Naive thymus-derived CD4-positive, alpha-beta T cell (primary cell): ENCODE measurements at regions not wholly inside any gene's neighbourhood (a gene's known extent, or its start where the extent isn't known, plus 50 kb on each side); places are given as distances from the start of the nearest gene placed in this dataset.
"Not testable (repeated sequence)": the region's sequence is repeated elsewhere in the genome, so short reads cannot be mapped to it uniquely, and the experiment has no call there.

ENCODE experiments used
- ATAC-seq: fragments of 150-1000 bp; cut with Tn5 transposase; 2 replicates; pipeline ENCODE4 v1.10.0; 2021; ENCODE audit warnings: mild to moderate bottlenecking, moderate library complexity
- CTCF ChIA-PET: fragments of 350-600 bp; sonication (Branson Sonifier 250); formaldehyde crosslinking; loops from one replicate; lab custom pipeline; 2021; ENCODE audit warnings: antibody characterized with exemption; lab: Charles Lee
- POLR2A ChIA-PET: fragments of 350-600 bp; sonication (Branson Sonifier 250); formaldehyde crosslinking; loops from one replicate; lab custom pipeline; 2021; ENCODE audit warnings: antibody characterized with exemption, inconsistent platforms; lab: Charles Lee
- DNase-seq, 9 donors: peaks; one replicate each; pipeline versions ENCODE4 v3.0.0 to v3.0.0-alpha.2; 2020 to 2022; ENCODE audit warnings: mixed read lengths in 1 of 9
- H3K27ac ChIP-seq: one replicate; pipeline ENCODE4 v1.7.0; 2013; ENCODE audit warnings: mild to moderate bottlenecking, low read depth, low read length, moderate library complexity
- H3K27me3 ChIP-seq, 2 donors: one replicate each; pipeline ENCODE4 v1.7.0; 2013; ENCODE audit warnings: low read length in 2 of 2, mild to moderate bottlenecking in 2 of 2, moderate library complexity in 2 of 2; ENCODE audit not compliant: control insufficient read depth in 2 of 2, insufficient read depth in 2 of 2
- H3K36me3 ChIP-seq, 3 experiments: 1 replicate in 2 of 3; 2 replicates in 1 of 3; pipeline ENCODE4 v1.7.0; 2013; ENCODE audit warnings: low read length in 3 of 3, mild to moderate bottlenecking in 3 of 3, moderate library complexity in 1 of 3; ENCODE audit not compliant: insufficient read depth in 3 of 3, control insufficient read depth in 2 of 3
- H3K4me1 ChIP-seq, 2 donors: one replicate each; pipeline ENCODE4 v1.7.0; 2013; ENCODE audit warnings: low read length in 2 of 2, mild to moderate bottlenecking in 2 of 2, moderate library complexity in 1 of 2; ENCODE audit not compliant: control insufficient read depth in 2 of 2, insufficient read depth in 2 of 2
- H3K4me3 ChIP-seq: 2 replicates; pipeline ENCODE4 v1.7.0; 2013; ENCODE audit warnings: mild to moderate bottlenecking, low read length
- H3K9me3 ChIP-seq, 3 experiments: 1 replicate in 2 of 3; 2 replicates in 1 of 3; pipeline ENCODE4 v1.7.0; 2013; ENCODE audit warnings: low read length in 3 of 3; ENCODE audit not compliant: control insufficient read depth in 2 of 3
- H3K27ac Mint-ChIP-seq, 9 donors: one replicate each; pipeline ENCODE4 v1.8.0; 2020 to 2022; ENCODE audit warnings: mixed read lengths in 9 of 9, mild to moderate bottlenecking in 8 of 9, moderate library complexity in 5 of 9, inconsistent platforms in 2 of 9
- H3K27me3 Mint-ChIP-seq, 5 donors: one replicate each; pipeline ENCODE4 v1.8.0; 2021 to 2022; ENCODE audit warnings: mixed read lengths in 5 of 5, mild to moderate bottlenecking in 1 of 5
- H3K36me3 Mint-ChIP-seq, 5 donors: one replicate each; pipeline ENCODE4 v1.8.0; 2020 to 2022; ENCODE audit warnings: mixed read lengths in 5 of 5, mild to moderate bottlenecking in 3 of 5, inconsistent platforms in 1 of 5
- H3K4me1 Mint-ChIP-seq, 7 donors: one replicate each; pipeline ENCODE4 v1.8.0; 2020 to 2022; ENCODE audit warnings: mixed read lengths in 7 of 7, mild to moderate bottlenecking in 3 of 7, inconsistent platforms in 1 of 7
- H3K4me3 Mint-ChIP-seq, 10 donors: one replicate each; pipeline ENCODE4 v1.8.0; 2020 to 2022; ENCODE audit warnings: mild to moderate bottlenecking in 10 of 10, mixed read lengths in 10 of 10, moderate library complexity in 6 of 10, inconsistent platforms in 2 of 10
- H3K9me3 Mint-ChIP-seq, 11 donors: one replicate each; pipeline ENCODE4 v1.8.0; 2020 to 2022; ENCODE audit warnings: mixed read lengths in 11 of 11, mild to moderate bottlenecking in 4 of 11, inconsistent platforms in 1 of 11, moderate library complexity in 1 of 11
- intact Hi-C, 2 donors: fragments of 100-400 bp; cut with micrococcal nuclease; formaldehyde crosslinking; loops; one replicate each; pipeline ENCODE4 v1.15.1; 2023

DNA sequence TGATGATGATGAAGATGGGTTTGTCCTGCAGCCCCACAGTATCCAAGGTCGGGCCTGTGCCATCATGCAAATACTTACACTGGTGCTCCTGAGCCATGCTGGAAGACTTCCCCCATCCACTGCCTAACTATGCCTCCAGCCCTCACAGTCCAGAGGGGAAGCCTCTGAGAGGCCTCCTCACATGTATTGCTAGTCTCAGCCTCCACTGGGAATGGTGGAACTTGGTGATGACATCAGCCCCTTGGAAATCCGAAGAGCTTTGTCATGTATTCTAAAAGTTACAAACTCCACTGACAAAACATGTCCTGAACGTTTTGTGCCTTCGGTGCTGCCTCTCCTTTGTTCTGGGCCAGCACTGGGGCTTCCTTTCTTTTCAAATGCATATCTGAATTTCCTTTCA, 61.1 kb upstream of the DMRTB1 start:
- H3K4me3 ChIP-seq: no peak overlapping the region
- no peak for DNase-seq
- Mint-ChIP-seq H3K27ac (peak overlapping the region in 1 of 9 donors; percentile 31), H3K27me3 (peaks cover 0 to 14% (median 0%) of the 10 kb centered on the region in 5 donors), H3K36me3 (no peaks in the 10 kb centered on the region), H3K4me3 (no peak overlapping the region), H3K4me1 (peaks cover 0 to 6% (median 0%) of the 10 kb centered on the region in 7 donors), H3K9me3 (no peaks in the 10 kb centered on the region)
- intact Hi-C loops: no loop called here
- H3K4me1 ChIP-seq: no peaks in the 10 kb centered on the region
- ChIA-PET POLR2A (no interaction called here), CTCF (no interaction called here)
- no peak overlapping the region for H3K27ac ChIP-seq
- no peaks in the 10 kb centered on the region for H3K27me3 ChIP-seq
- H3K36me3 ChIP-seq: no peaks in the 10 kb centered on the region
- ATAC-seq: no peak
- no peaks in the 10 kb centered on the region for H3K9me3 ChIP-seq

- CTCF ChIA-PET: no interaction called here
- Mint-ChIP-seq H3K27ac (no peak overlapping the region), H3K4me3 (no peak overlapping the region), H3K4me1 (no peaks in the 10 kb centered on the region), H3K36me3 (no peaks in the 10 kb centered on the region), H3K9me3 (no peaks in the 10 kb centered on the region), H3K27me3 (peaks cover 0 to 14% (median 0%) of the 10 kb centered on the region in 5 donors)
- no peaks in the 10 kb centered on the region for H3K9me3 ChIP-seq
- no peaks in the 10 kb centered on the region for H3K27me3 ChIP-seq
- no peak overlapping the region for H3K4me3 ChIP-seq
- no peaks in the 10 kb centered on the region for H3K4me1 ChIP-seq
- intact Hi-C loops: no loop called here
- no peaks in the 10 kb centered on the region for H3K36me3 ChIP-seq
- no peak overlapping the region for H3K27ac ChIP-seq
- ATAC-seq (no peak), DNase-seq (no peak)
- POLR2A ChIA-PET: no interaction called here
These were observed 60.4 kb upstream of the DMRTB1 start for GRCh38 chr1:53398576-53399365.

DNA sequence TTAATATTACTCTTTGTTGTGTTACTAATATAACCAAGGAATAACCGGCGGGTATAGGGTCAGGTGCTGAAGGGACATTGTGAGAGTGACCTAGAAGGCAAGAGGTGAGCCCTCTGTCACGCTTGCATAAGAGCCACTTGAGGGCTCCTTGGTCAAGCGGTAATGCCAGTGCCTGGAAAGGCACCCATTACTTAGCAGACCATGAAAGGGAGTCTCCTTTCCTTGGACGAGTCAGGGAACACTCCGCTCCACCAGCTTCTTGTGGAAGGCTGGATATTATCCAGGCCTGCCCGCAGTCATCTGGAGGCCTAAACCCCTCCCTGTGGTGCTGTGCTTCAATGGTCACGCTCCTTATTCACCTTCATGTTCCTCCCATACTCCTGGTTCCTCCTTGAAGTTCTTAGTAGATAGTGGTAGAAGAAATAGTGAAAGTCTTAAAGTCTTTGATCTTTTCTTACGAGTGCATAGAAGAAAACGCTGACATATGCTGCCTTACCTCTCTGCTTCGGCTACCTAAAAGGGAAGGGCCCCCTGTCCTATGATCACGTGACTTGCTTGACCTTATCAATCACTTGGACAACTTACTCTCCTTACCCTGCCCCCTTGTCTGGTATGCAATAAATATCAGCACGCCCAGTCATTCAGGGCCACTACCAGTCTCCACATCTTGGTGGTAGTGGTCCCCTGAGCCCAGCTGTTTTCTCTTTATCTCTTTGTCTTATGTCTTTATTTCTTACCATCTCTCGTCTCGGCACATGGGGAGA, 59.6 kb upstream of the DMRTB1 start:
- H3K4me1 ChIP-seq, H3K27me3 ChIP-seq, H3K4me3 Mint-ChIP-seq, CTCF ChIA-PET, ATAC-seq, H3K36me3 Mint-ChIP-seq, H3K9me3 Mint-ChIP-seq, H3K36me3 ChIP-seq, H3K27ac ChIP-seq, H3K4me3 ChIP-seq, H3K4me1 Mint-ChIP-seq, DNase-seq, intact Hi-C loops, POLR2A ChIA-PET, H3K27ac Mint-ChIP-seq, H3K9me3 ChIP-seq: not testable (repeated sequence)
- peaks cover 0 to 16% (median 0%) of the 10 kb centered on the region in 5 donors for H3K27me3 Mint-ChIP-seq

DNA sequence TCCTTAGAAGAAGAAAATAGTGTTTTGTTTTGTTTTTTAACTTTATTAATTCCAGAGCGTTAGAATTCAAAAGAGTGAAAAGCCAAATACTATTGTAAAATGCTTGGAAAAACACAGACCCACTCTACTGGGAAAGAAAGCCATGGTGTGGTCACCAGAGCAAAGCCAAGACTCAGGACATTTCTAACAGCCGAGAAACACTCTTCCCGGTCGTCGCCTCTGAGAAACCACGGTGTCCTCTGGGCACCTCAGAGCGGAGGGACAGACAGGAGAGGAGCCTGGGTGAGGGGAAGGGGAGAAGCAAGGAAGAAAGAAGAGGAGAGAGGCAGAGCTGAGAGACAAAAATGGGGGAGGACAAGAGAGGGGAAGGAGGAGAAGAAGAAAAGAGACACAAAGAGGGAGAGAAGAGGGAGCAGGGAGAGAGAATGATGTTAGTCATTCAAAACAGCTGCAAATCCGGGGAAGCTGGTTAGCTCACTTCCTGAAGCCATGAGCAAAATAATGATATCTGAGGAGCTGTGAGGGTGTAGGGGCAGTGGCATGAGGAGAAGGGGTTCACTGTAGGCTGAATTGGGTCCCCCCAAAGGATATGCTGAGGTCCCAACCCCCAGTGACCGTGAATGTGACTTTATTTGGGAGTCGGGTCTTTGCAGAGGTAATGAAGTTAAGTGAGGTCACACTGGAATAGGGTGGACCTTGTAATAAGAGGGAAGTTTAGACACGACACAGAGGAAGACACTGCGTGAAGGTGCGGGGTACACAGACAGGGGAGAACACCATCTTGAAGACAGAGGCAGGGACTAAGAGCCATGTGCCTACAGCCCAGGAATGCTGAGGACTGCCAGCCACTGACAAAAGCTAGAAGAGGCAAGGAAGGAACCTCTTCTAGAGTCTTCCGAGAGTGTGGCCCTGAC, 58.2 kb upstream of the DMRTB1 start:
- Histone ChIP-seq H3K9me3 (no peaks in the 10 kb centered on the region), H3K4me3 (no peak overlapping the region), H3K4me1 (no peaks in the 10 kb centered on the region), H3K36me3 (no peaks in the 10 kb centered on the region), H3K27me3 (no peaks in the 10 kb centered on the region), H3K27ac (no peak overlapping the region)
- CTCF ChIA-PET: interaction anchor here (0.6 kb wide), 1 partner anchor 1144 kb away, joined by 4 read pairs; no protein-coding TSS in a partner anchor
- intact Hi-C loops: no loop called here
- Mint-ChIP-seq H3K4me3 (no peak overlapping the region), H3K9me3 (no peaks in the 10 kb centered on the region), H3K4me1 (no peaks in the 10 kb centered on the region), H3K36me3 (no peaks in the 10 kb centered on the region), H3K27me3 (peaks cover 0 to 10% (median 0%) of the 10 kb centered on the region in 5 donors), H3K27ac (peak overlapping the region in 1 of 9 donors; percentile 5)
- POLR2A ChIA-PET: no interaction called here
- DNase-seq: no peak
- no peak for ATAC-seq

DNA sequence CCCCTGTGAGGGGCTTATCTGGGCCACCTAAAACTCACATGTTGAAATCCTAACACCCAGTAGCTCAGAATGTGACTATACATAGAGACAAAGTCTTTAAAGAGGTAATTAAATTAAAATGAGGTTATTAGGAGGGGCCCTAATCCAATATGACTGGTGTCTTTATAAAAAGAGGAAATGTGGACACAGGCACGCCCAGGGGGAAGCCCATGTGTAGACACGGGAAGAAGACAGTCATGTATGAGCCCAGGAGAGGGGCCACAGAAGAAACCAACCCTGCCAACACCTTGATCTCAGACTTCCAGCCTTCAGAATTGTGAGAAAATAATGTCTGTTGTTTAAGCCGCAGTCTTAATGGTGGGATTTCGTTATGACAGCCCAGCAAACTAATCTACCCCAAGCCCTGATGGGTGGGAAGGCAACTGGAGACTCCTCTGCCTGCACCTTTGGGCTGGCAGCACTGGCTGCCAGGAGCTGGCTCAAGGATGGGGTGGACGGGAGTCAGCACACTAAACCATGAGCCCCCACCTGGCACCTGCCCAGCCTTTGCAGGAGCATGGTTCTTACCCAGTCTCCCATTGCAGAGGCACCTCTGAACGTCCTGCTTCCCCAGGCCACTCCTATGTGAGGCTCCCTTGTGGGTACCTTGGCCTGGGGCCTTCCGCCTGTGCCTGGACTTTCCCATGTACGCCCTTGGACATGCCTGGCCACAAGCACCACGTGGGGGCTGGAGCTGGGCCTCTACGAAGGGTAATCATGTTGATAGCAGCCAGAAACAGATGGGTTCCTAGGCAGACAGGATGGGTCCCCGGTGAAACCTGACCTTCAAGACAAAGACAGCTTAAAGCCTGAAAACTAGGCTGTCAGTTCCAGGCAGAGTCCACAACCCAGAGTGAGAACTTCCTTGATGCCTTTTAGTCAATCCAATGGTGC, 57.1 kb upstream of the DMRTB1 start:
- Mint-ChIP-seq H3K4me1 (no peaks in the 10 kb centered on the region), H3K9me3 (no peaks in the 10 kb centered on the region), H3K27ac (peak overlapping the region in 1 of 9 donors; percentile 5), H3K36me3 (no peaks in the 10 kb centered on the region), H3K4me3 (no peak overlapping the region), H3K27me3 (peaks cover 0 to 10% (median 0%) of the 10 kb centered on the region in 5 donors)
- DNase-seq (no peak), ATAC-seq (peak; percentile 41)
- no peak overlapping the region for H3K4me3 ChIP-seq
- H3K4me1 ChIP-seq: no peaks in the 10 kb centered on the region
- ChIA-PET CTCF (interaction anchor here (0.6 kb wide), 2 partner anchors 144 to 1143 kb away, joined by 4 to 9 read pairs; no protein-coding TSS in a partner anchor), POLR2A (no interaction called here)
- no peaks in the 10 kb centered on the region for H3K9me3 ChIP-seq
- no peaks in the 10 kb centered on the region for H3K36me3 ChIP-seq
- H3K27ac ChIP-seq: no peak overlapping the region
- H3K27me3 ChIP-seq: no peaks in the 10 kb centered on the region
- intact Hi-C loops: no loop called here
